Glutamatergic neuron (in vitro differentiated cells): ENCODE measurements at regions not wholly inside any gene's neighbourhood (a gene's known extent, or its start where the extent isn't known, plus 50 kb on each side); places are given as distances from the start of the nearest gene placed in this dataset.
"Not testable (repeated sequence)": the region's sequence is repeated elsewhere in the genome, so short reads cannot be mapped to it uniquely, and the experiment has no call there.

ENCODE experiments used
- DNase-seq: peaks from one replicate; pipeline ENCODE4 v3.0.0; 2022
- H3K27ac Mint-ChIP-seq: one replicate; pipeline ENCODE4 v1.8.0; 2020; ENCODE audit warnings: mild to moderate bottlenecking, mixed read lengths, inconsistent platforms; ENCODE audit not compliant: unreplicated experiment
- H3K27me3 Mint-ChIP-seq: one replicate; pipeline ENCODE4 v1.8.0; 2020; ENCODE audit warnings: mild to moderate bottlenecking, moderate library complexity, mixed read lengths, inconsistent platforms; ENCODE audit not compliant: unreplicated experiment
- H3K36me3 Mint-ChIP-seq: one replicate; pipeline ENCODE4 v1.8.0; 2020; ENCODE audit warnings: mild to moderate bottlenecking, mixed read lengths, inconsistent platforms; ENCODE audit not compliant: unreplicated experiment
- H3K4me1 Mint-ChIP-seq: one replicate; pipeline ENCODE4 v1.8.0; 2020; ENCODE audit warnings: mild to moderate bottlenecking, low read depth, mixed read lengths, inconsistent platforms; ENCODE audit not compliant: unreplicated experiment
- H3K4me3 Mint-ChIP-seq: one replicate; pipeline ENCODE4 v1.8.0; 2020; ENCODE audit warnings: mild to moderate bottlenecking, mixed read lengths, inconsistent platforms; ENCODE audit not compliant: unreplicated experiment
- H3K9me3 Mint-ChIP-seq: one replicate; pipeline ENCODE4 v1.8.0; 2020; ENCODE audit warnings: mild to moderate bottlenecking, moderate library complexity, mixed read lengths, inconsistent platforms; ENCODE audit not compliant: unreplicated experiment
- CTCF ChIP-seq: fragments of 200-600 bp; sonication (generic); IDR thresholded peaks from one replicate; pipeline ENCODE4 v1.5.0; 2021; ENCODE audit not compliant: partially characterized antibody, unreplicated experiment

- Mint-ChIP-seq H3K27ac (no peak overlapping the region), H3K4me3 (no peak overlapping the region), H3K27me3 (no peaks in the 10 kb centered on the region), H3K4me1 (no peaks in the 10 kb centered on the region), H3K36me3 (no peaks in the 10 kb centered on the region), H3K9me3 (no peaks in the 10 kb centered on the region)
- DNase-seq = no peak
- no peak for TF ChIP-seq CTCF
Measured at GRCh38 chr18:41870817-41871216, 84.2 kb upstream of the PIK3C3 start.

GRCh38 chr18:41870191-41870590 lies 84.8 kb upstream of the PIK3C3 start:
- Mint-ChIP-seq H3K36me3 (no peaks in the 10 kb centered on the region), H3K4me1 (no peaks in the 10 kb centered on the region), H3K9me3 (no peaks in the 10 kb centered on the region), H3K27ac (no peak overlapping the region), H3K27me3 (no peaks in the 10 kb centered on the region), H3K4me3 (no peak overlapping the region)
- TF ChIP-seq CTCF = no peak
- no peak for DNase-seq

- DNase-seq, H3K27ac Mint-ChIP-seq, H3K27me3 Mint-ChIP-seq, H3K9me3 Mint-ChIP-seq, H3K4me3 Mint-ChIP-seq, H3K36me3 Mint-ChIP-seq, H3K4me1 Mint-ChIP-seq: not testable (repeated sequence)
Measured at GRCh38 chr18:41865796-41866195, 89.2 kb upstream of the PIK3C3 start.

- Mint-ChIP-seq H3K4me1 (no peaks in the 10 kb centered on the region), H3K4me3 (no peak overlapping the region), H3K27ac (no peak overlapping the region), H3K36me3 (no peaks in the 10 kb centered on the region), H3K27me3 (peaks cover 2% of the 10 kb centered on the region), H3K9me3 (no peaks in the 10 kb centered on the region)
- no peak for TF ChIP-seq CTCF
- no peak for DNase-seq
Measured at GRCh38 chr18:41864216-41864615, 90.8 kb upstream of the PIK3C3 start.

GRCh38 chr18:41862921-41863320 lies 92.1 kb upstream of the PIK3C3 start:
- H3K4me3 Mint-ChIP-seq = no peak overlapping the region
- no peak for TF ChIP-seq CTCF
- no peaks in the 10 kb centered on the region for H3K36me3 Mint-ChIP-seq
- no peak overlapping the region for H3K27ac Mint-ChIP-seq
- no peaks in the 10 kb centered on the region for H3K4me1 Mint-ChIP-seq
- H3K27me3 Mint-ChIP-seq = peaks cover 2% of the 10 kb centered on the region
- no peak for DNase-seq
- H3K9me3 Mint-ChIP-seq = no peaks in the 10 kb centered on the region

- H3K27ac Mint-ChIP-seq = no peak overlapping the region
- no peak for TF ChIP-seq CTCF
- H3K4me3 Mint-ChIP-seq = no peak overlapping the region
- H3K36me3 Mint-ChIP-seq = no peaks in the 10 kb centered on the region
- no peaks in the 10 kb centered on the region for H3K4me1 Mint-ChIP-seq
- H3K9me3 Mint-ChIP-seq = no peaks in the 10 kb centered on the region
- H3K27me3 Mint-ChIP-seq = peaks cover 2% of the 10 kb centered on the region
- no peak for DNase-seq
Measured at GRCh38 chr18:41860987-41861386, 94.0 kb upstream of the PIK3C3 start.
